ENCODE measurements at regions not wholly inside any gene's neighbourhood (a gene's known extent, or its start where the extent isn't known, plus 50 kb on each side); places are given as distances from the start of the nearest gene placed in this dataset.
A peak's percentile ranks its signal among the peaks of the same experiment; 100 is the strongest.
"Not testable (repeated sequence)": the region's sequence is repeated elsewhere in the genome, so short reads cannot be mapped to it uniquely, and the experiment has no call there.

- DNase-seq: no peak
These were observed 325.5 kb upstream of the PTGER4 start for GRCh38 chr5:40354171-40354570.

- DNase-seq: no peak
These were observed 326.3 kb upstream of the PTGER4 start for GRCh38 chr5:40353442-40353841.

GRCh38 chr5:40347981-40348725 is 331.6 kb upstream of the PTGER4 start:
- DNase-seq: no peak

- DNase-seq: peak; percentile 11 to 66 (median 36)
These were observed 332.8 kb upstream of the PTGER4 start for GRCh38 chr5:40346901-40347300.

- not testable (repeated sequence) for DNase-seq
These were observed 341.3 kb upstream of the PTGER4 start for GRCh38 chr5:40338434-40338833.

- DNase-seq: no peak
These were observed 345.5 kb upstream of the PTGER4 start for GRCh38 chr5:40334242-40334635.

- DNase-seq: no peak
These were observed 346.1 kb upstream of the PTGER4 start for GRCh38 chr5:40333459-40334241.

- no peak for DNase-seq
These were observed 346.7 kb upstream of the PTGER4 start for GRCh38 chr5:40332970-40333369.

- DNase-seq: peak in 1 of 3 donors; percentile 9
These were observed 348.1 kb upstream of the PTGER4 start for GRCh38 chr5:40331616-40332015.

- DNase-seq: peak in 2 of 3 donors; percentile 23 to 43
These were observed 358.2 kb upstream of the PTGER4 start for GRCh38 chr5:40321514-40321913.

GRCh38 chr5:40318395-40318794 is 361.3 kb upstream of the PTGER4 start:
- no peak for DNase-seq

- no peak for DNase-seq
These were observed 362.7 kb upstream of the PTGER4 start for GRCh38 chr5:40317023-40317422.

GRCh38 chr5:40315126-40315525 is 364.6 kb upstream of the PTGER4 start:
- DNase-seq: no peak

GRCh38 chr5:40314275-40314674 is 365.4 kb upstream of the PTGER4 start:
- DNase-seq: no peak

- no peak for DNase-seq
These were observed 367.5 kb upstream of the PTGER4 start for GRCh38 chr5:40312205-40312604.

- DNase-seq: peak; percentile 46 to 73 (median 52)
These were observed 369.9 kb upstream of the PTGER4 start for GRCh38 chr5:40309851-40310250.

GRCh38 chr5:40308867-40309266 is 370.8 kb upstream of the PTGER4 start:
- DNase-seq: no peak

- no peak for DNase-seq
These were observed 371.8 kb upstream of the PTGER4 start for GRCh38 chr5:40307920-40308319.

GRCh38 chr5:40306869-40307487 is 372.7 kb upstream of the PTGER4 start:
- DNase-seq: no peak

GRCh38 chr5:40292006-40292405 is 387.7 kb upstream of the PTGER4 start:
- no peak for DNase-seq

GRCh38 chr5:40291338-40291737 is 388.4 kb upstream of the PTGER4 start:
- DNase-seq: peak in 1 of 3 donors; percentile 7

GRCh38 chr5:40288800-40289485 is 390.8 kb upstream of the PTGER4 start:
- no peak for DNase-seq
